Lung (tissue), 11 donors: ENCODE measurements at regions not wholly inside any gene's neighbourhood (a gene's known extent, or its start where the extent isn't known, plus 50 kb on each side); places are given as distances from the start of the nearest gene placed in this dataset.

ENCODE experiments used
- ATAC-seq: fragments of 200-7000 bp; cut with Tn5 transposase; one replicate; pipeline ENCODE4 v1.9.1; 2020; ENCODE audit warnings: moderate number of reproducible peaks; ENCODE audit not compliant: insufficient read depth, low FRiP score
- DNase-seq, 3 donors: peaks; one replicate each; pipeline ENCODE4 v3.0.0-alpha.2; 2013 to 2017
- H3K27ac ChIP-seq, 2 donors: one replicate each; pipeline ENCODE4 v1.5.1; 2013; ENCODE audit warnings: mild to moderate bottlenecking in 2 of 2, moderate library complexity in 2 of 2, control low read depth in 1 of 2, inconsistent platforms in 1 of 2, low read depth in 1 of 2, low read length in 1 of 2
- H3K27me3 ChIP-seq, 3 donors: one replicate each; pipeline ENCODE4 v1.5.1; 2013; ENCODE audit warnings: low read length in 2 of 3; ENCODE audit not compliant: control insufficient read depth in 3 of 3, insufficient read depth in 3 of 3
- H3K36me3 ChIP-seq, 4 donors: one replicate each; pipeline ENCODE4 v1.5.1; 2013; ENCODE audit warnings: low read length in 4 of 4, mild to moderate bottlenecking in 1 of 4, moderate library complexity in 1 of 4; ENCODE audit not compliant: control insufficient read depth in 4 of 4, insufficient read depth in 4 of 4
- H3K4me1 ChIP-seq, 5 donors: one replicate each; pipeline ENCODE4 v1.5.1; 2013; ENCODE audit warnings: low read length in 5 of 5, mild to moderate bottlenecking in 2 of 5, moderate library complexity in 1 of 5; ENCODE audit not compliant: control insufficient read depth in 5 of 5, insufficient read depth in 5 of 5
- H3K4me3 ChIP-seq: one replicate; pipeline ENCODE4 v1.5.1; 2013; ENCODE audit warnings: mild to moderate bottlenecking, control low read depth, moderate library complexity
- H3K9ac ChIP-seq, 2 donors: one replicate each; pipeline ENCODE4 v1.5.1; 2013; ENCODE audit warnings: low read length in 2 of 2, control low read depth in 1 of 2; ENCODE audit not compliant: insufficient read depth in 1 of 2
- H3K9me3 ChIP-seq, 4 donors: one replicate each; pipeline ENCODE4 v1.5.1; 2013; ENCODE audit warnings: low read length in 3 of 4, mild to moderate bottlenecking in 1 of 4, moderate library complexity in 1 of 4; ENCODE audit not compliant: control insufficient read depth in 4 of 4, insufficient read depth in 3 of 4
- CTCF ChIP-seq: IDR thresholded peaks from 2 replicates; pipeline ENCODE4 v1.5.1; 2012; ENCODE audit warnings: mild to moderate bottlenecking; ENCODE audit errors: control extremely low read depth, extremely low read depth
- WGBS, 2 donors: extraction: QIAGEN DNeasy Blood & Tissue Kit; methylation state at CpG; one replicate each; pipeline ENCODE4 v1.1.7; 2013; 5-methylcytosine and 5-hydroxymethylcytosine counted together
- donor health status: control.
- donor health status: control.
- donor health status: Bipolar disorder and iron deficiency.
- donor health status: healthy.
- donor health status: DM: yes; HTN: yes; CAD: no.

GRCh38 chr1:82788038-82788437 is 987.3 kb downstream of the ADGRL2 start:
- no peak overlapping the region for H3K27ac ChIP-seq
- no peak overlapping the region for H3K4me3 ChIP-seq
- no peak for TF ChIP-seq CTCF
- H3K9ac ChIP-seq = no peak overlapping the region
- ATAC-seq (no peak), DNase-seq (no peak)
- H3K4me1 ChIP-seq = peaks cover 0 to 13% (median 2%) of the 10 kb centered on the region in 5 donors
- H3K27me3 ChIP-seq = no peaks in the 10 kb centered on the region
- H3K36me3 ChIP-seq = no peaks in the 10 kb centered on the region
- H3K9me3 ChIP-seq = peaks cover 0 to 7% (median 4%) of the 10 kb centered on the region in 4 donors
- WGBS, 2 donors = 62 to 73% methylated on average over 2 of the region's 2 CpGs

GRCh38 chr1:82786883-82787282 is 986.1 kb downstream of the ADGRL2 start:
- ATAC-seq (no peak), DNase-seq (no peak)
- Histone ChIP-seq H3K27ac (no peak overlapping the region), H3K9me3 (peaks cover 0 to 7% (median 4%) of the 10 kb centered on the region in 4 donors), H3K9ac (peak overlapping the region in 1 of 2 donors; percentile 55), H3K4me1 (peaks cover 0 to 18% (median 2%) of the 10 kb centered on the region in 5 donors), H3K36me3 (no peaks in the 10 kb centered on the region), H3K4me3 (no peak overlapping the region), H3K27me3 (no peaks in the 10 kb centered on the region)
- WGBS, 2 donors = 83 to 93% methylated on average over 1 of the region's 1 CpG
- TF ChIP-seq CTCF = no peak

GRCh38 chr1:82785268-82785790 is 984.6 kb downstream of the ADGRL2 start:
- Histone ChIP-seq H3K27ac (no peak overlapping the region), H3K36me3 (no peaks in the 10 kb centered on the region), H3K4me3 (no peak overlapping the region), H3K27me3 (no peaks in the 10 kb centered on the region), H3K9me3 (peaks cover 0 to 2% (median 0%) of the 10 kb centered on the region in 4 donors), H3K4me1 (peaks cover 0 to 18% (median 2%) of the 10 kb centered on the region in 5 donors), H3K9ac (no peak overlapping the region)
- no peak for TF ChIP-seq CTCF
- DNase-seq = no peak
- WGBS, 2 donors = 0 to 93% methylated on average over 1 of the region's 1 CpG
- no peak for ATAC-seq

- TF ChIP-seq CTCF = no peak
- Histone ChIP-seq H3K9ac (no peak overlapping the region), H3K9me3 (no peaks in the 10 kb centered on the region), H3K36me3 (no peaks in the 10 kb centered on the region), H3K4me1 (peaks cover 0 to 18% (median 2%) of the 10 kb centered on the region in 5 donors), H3K27ac (no peak overlapping the region), H3K4me3 (no peak overlapping the region), H3K27me3 (no peaks in the 10 kb centered on the region)
- ATAC-seq = no peak
- WGBS, 2 donors = 82 to 89% methylated on average over 5 of the region's 5 CpGs
- DNase-seq = peak in 2 of 3 donors; percentile 54 to 73
These were observed 982.3 kb downstream of the ADGRL2 start for GRCh38 chr1:82783044-82783443.
